ENCODE measurements at regions not wholly inside any gene's neighbourhood (a gene's known extent, or its start where the extent isn't known, plus 50 kb on each side); places are given as distances from the start of the nearest gene placed in this dataset.

DNA sequence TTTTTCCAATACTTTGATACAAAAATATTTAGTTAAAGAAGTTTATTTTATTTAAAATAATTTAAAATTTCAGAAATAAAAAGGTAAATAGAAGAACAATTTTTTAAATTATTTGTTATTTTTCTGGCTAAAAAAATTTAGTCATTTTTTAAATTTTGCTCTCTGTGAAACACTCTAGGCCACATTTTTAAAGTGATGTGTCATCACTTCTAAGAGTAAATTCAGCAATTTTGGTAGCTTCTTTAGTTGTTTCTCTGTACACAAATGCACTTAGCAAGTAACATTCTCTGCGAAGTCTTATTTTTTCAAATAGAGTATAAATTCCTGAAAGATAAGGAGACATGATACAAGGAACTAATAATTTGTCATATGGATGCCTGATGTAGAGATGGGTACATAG, 760.0 kb upstream of the PRMT6 start:
- Histone ChIP-seq H3K4me3 (ENCODE audit: low read length in 2 of 2) (no peak overlapping the region), H3K4me1 (ENCODE audit: control insufficient read depth in 2 of 2, insufficient read depth in 1 of 2, low read depth in 1 of 2, low read length in 2 of 2) (peaks cover 0 to under 1% of the 10 kb centered on the region in 2 donors), H2BK15ac (ENCODE audit: low read length) (no peak overlapping the region), H3K9me3 (replicated peaks in 1 of 2; ENCODE audit: control insufficient read depth in 2 of 2, insufficient read depth in 1 of 2, low read depth in 1 of 2, low read length in 2 of 2) (no peaks in the 10 kb centered on the region), H3K36me3 (replicated peaks in 1 of 2; ENCODE audit: control insufficient read depth in 2 of 2, insufficient read depth in 2 of 2, low read length in 2 of 2) (no peaks in the 10 kb centered on the region), H2AFZ (ENCODE audit: low read length) (no peak overlapping the region), H3K27me3 (ENCODE audit: control insufficient read depth in 3 of 3, insufficient read depth in 3 of 3, low read depth in 1 of 3, low read length in 3 of 3) (no peaks in the 10 kb centered on the region), H3K79me1 (ENCODE audit: low read depth, low read length) (no peaks in the 10 kb centered on the region), H4K91ac (ENCODE audit: low read depth, low read length, poor library complexity) (no peak overlapping the region), H3K14ac (ENCODE audit: low read length) (no peak overlapping the region), H3K27ac (replicated peaks; ENCODE audit: low read length) (no peak overlapping the region), H2BK120ac (ENCODE audit: low read depth, low read length) (no peak overlapping the region), H3K18ac (ENCODE audit: low read length) (no peak overlapping the region), H3K4me2 (ENCODE audit: insufficient read depth, low read length, poor library complexity, severe bottlenecking) (no peak overlapping the region), H2AK5ac (ENCODE audit: low read depth, low read length) (no peak overlapping the region), H2BK5ac (ENCODE audit: low read length) (no peak overlapping the region), H3K4ac (ENCODE audit: low read length) (no peak overlapping the region), H3K9ac (ENCODE audit: low read depth, low read length, poor library complexity) (no peak overlapping the region), H4K8ac (ENCODE audit: low read depth, low read length) (no peak overlapping the region), H2BK12ac (ENCODE audit: low read length) (no peak overlapping the region), H3K23ac (ENCODE audit: low read depth, low read length, poor library complexity) (no peak overlapping the region)
- no CpG with 5 or more reads among the region's 1 CpG for WGBS, 2 donors (ENCODE audit: extremely low coverage in 2 of 2, insufficient read length in 2 of 2, insufficient replicate concordance in 1 of 2)
- DNase-seq (ENCODE audit: low spot score), result no peak

GRCh38 chr1:106304106-106304505, 752.4 kb upstream of the PRMT6 start:
- Histone ChIP-seq H3K9ac (ENCODE audit: low read depth, low read length, poor library complexity) (no peak overlapping the region), H3K4ac (ENCODE audit: low read length) (no peak overlapping the region), H3K9me3 (replicated peaks in 1 of 2; ENCODE audit: control insufficient read depth in 2 of 2, insufficient read depth in 1 of 2, low read depth in 1 of 2, low read length in 2 of 2) (peaks cover 0 to 7% of the 10 kb centered on the region in 2 donors), H3K79me1 (ENCODE audit: low read depth, low read length) (no peaks in the 10 kb centered on the region), H3K14ac (ENCODE audit: low read length) (no peak overlapping the region), H2BK5ac (ENCODE audit: low read length) (no peak overlapping the region), H3K23ac (ENCODE audit: low read depth, low read length, poor library complexity) (no peak overlapping the region), H3K18ac (ENCODE audit: low read length) (no peak overlapping the region), H4K8ac (ENCODE audit: low read depth, low read length) (no peak overlapping the region), H3K36me3 (replicated peaks in 1 of 2; ENCODE audit: control insufficient read depth in 2 of 2, insufficient read depth in 2 of 2, low read length in 2 of 2) (no peaks in the 10 kb centered on the region), H4K91ac (ENCODE audit: low read depth, low read length, poor library complexity) (no peak overlapping the region), H2BK12ac (ENCODE audit: low read length) (no peak overlapping the region), H3K4me2 (ENCODE audit: insufficient read depth, low read length, poor library complexity, severe bottlenecking) (no peak overlapping the region), H3K4me1 (ENCODE audit: control insufficient read depth in 2 of 2, insufficient read depth in 1 of 2, low read depth in 1 of 2, low read length in 2 of 2) (no peaks in the 10 kb centered on the region), H2AFZ (ENCODE audit: low read length) (no peak overlapping the region), H2BK15ac (ENCODE audit: low read length) (no peak overlapping the region), H3K27ac (replicated peaks; ENCODE audit: low read length) (no peak overlapping the region), H3K4me3 (ENCODE audit: low read length in 2 of 2) (no peak overlapping the region), H3K27me3 (ENCODE audit: control insufficient read depth in 3 of 3, insufficient read depth in 3 of 3, low read depth in 1 of 3, low read length in 3 of 3) (no peaks in the 10 kb centered on the region), H2AK5ac (ENCODE audit: low read depth, low read length) (no peak overlapping the region), H2BK120ac (ENCODE audit: low read depth, low read length) (no peak overlapping the region)
- DNase-seq (ENCODE audit: low spot score), result no peak
- no CpG with 5 or more reads among the region's 3 CpGs for WGBS, 2 donors (ENCODE audit: extremely low coverage in 2 of 2, insufficient read length in 2 of 2, insufficient replicate concordance in 1 of 2)

DNA sequence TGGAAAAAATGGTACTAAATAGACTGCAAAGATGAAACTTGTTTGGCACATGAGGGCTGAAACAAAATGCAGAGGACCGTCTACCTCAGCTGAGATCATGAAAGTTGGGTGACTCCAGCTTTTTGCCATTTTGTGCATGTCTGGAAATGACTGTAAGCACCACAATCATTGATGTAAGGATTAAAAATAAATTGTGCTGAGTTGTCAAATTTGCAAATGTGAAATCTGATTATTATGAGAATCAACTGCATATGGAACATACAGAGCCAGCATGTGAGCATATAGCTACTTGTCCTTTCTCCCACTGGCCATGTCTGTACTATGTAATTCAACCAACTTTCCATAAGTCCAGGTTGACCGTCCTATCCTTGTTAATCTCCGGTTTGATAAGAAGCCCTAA, 736.9 kb upstream of the PRMT6 start:
- Histone ChIP-seq H3K27me3 (ENCODE audit: control insufficient read depth in 3 of 3, insufficient read depth in 3 of 3, low read depth in 1 of 3, low read length in 3 of 3) (no peaks in the 10 kb centered on the region), H3K4me2 (ENCODE audit: insufficient read depth, low read length, poor library complexity, severe bottlenecking) (no peak overlapping the region), H2AK5ac (ENCODE audit: low read depth, low read length) (no peak overlapping the region), H2BK15ac (ENCODE audit: low read length) (no peak overlapping the region), H2BK5ac (ENCODE audit: low read length) (no peak overlapping the region), H4K91ac (ENCODE audit: low read depth, low read length, poor library complexity) (no peak overlapping the region), H4K8ac (ENCODE audit: low read depth, low read length) (no peak overlapping the region), H3K36me3 (replicated peaks in 1 of 2; ENCODE audit: control insufficient read depth in 2 of 2, insufficient read depth in 2 of 2, low read length in 2 of 2) (no peaks in the 10 kb centered on the region), H3K23ac (ENCODE audit: low read depth, low read length, poor library complexity) (no peak overlapping the region), H3K9me3 (replicated peaks in 1 of 2; ENCODE audit: control insufficient read depth in 2 of 2, insufficient read depth in 1 of 2, low read depth in 1 of 2, low read length in 2 of 2) (no peaks in the 10 kb centered on the region), H3K27ac (replicated peaks; ENCODE audit: low read length) (no peak overlapping the region), H2BK12ac (ENCODE audit: low read length) (no peak overlapping the region), H3K4me3 (ENCODE audit: low read length in 2 of 2) (no peak overlapping the region), H3K4me1 (ENCODE audit: control insufficient read depth in 2 of 2, insufficient read depth in 1 of 2, low read depth in 1 of 2, low read length in 2 of 2) (no peaks in the 10 kb centered on the region), H3K18ac (ENCODE audit: low read length) (no peak overlapping the region), H3K4ac (ENCODE audit: low read length) (no peak overlapping the region), H3K9ac (ENCODE audit: low read depth, low read length, poor library complexity) (no peak overlapping the region), H3K14ac (ENCODE audit: low read length) (no peak overlapping the region), H2BK120ac (ENCODE audit: low read depth, low read length) (no peak overlapping the region), H3K79me1 (ENCODE audit: low read depth, low read length) (no peaks in the 10 kb centered on the region), H2AFZ (ENCODE audit: low read length) (no peak overlapping the region)
- no peak for DNase-seq (ENCODE audit: low spot score)
- WGBS, 2 donors (ENCODE audit: extremely low coverage in 2 of 2, insufficient read length in 2 of 2, insufficient replicate concordance in 1 of 2), result no CpG with 5 or more reads among the region's 3 CpGs

GRCh38 chr1:106325600-106325999, 730.9 kb upstream of the PRMT6 start:
- no peak overlapping the region for H3K23ac ChIP-seq (ENCODE audit: low read depth, low read length, poor library complexity)
- H3K9me3 ChIP-seq (replicated peaks in 1 of 2; ENCODE audit: control insufficient read depth in 2 of 2, insufficient read depth in 1 of 2, low read depth in 1 of 2, low read length in 2 of 2), result no peaks in the 10 kb centered on the region
- no peak overlapping the region for H2BK5ac ChIP-seq (ENCODE audit: low read length)
- H2BK15ac ChIP-seq (ENCODE audit: low read length), result no peak overlapping the region
- H4K91ac ChIP-seq (ENCODE audit: low read depth, low read length, poor library complexity), result no peak overlapping the region
- H3K36me3 ChIP-seq (replicated peaks in 1 of 2; ENCODE audit: control insufficient read depth in 2 of 2, insufficient read depth in 2 of 2, low read length in 2 of 2), result no peaks in the 10 kb centered on the region
- peak overlapping the region; percentile 11 for H2AFZ ChIP-seq (ENCODE audit: low read length)
- H3K79me1 ChIP-seq (ENCODE audit: low read depth, low read length), result no peaks in the 10 kb centered on the region
- no peak overlapping the region for H4K8ac ChIP-seq (ENCODE audit: low read depth, low read length)
- WGBS, 2 donors (ENCODE audit: extremely low coverage in 2 of 2, insufficient read length in 2 of 2, insufficient replicate concordance in 1 of 2), result no CpG with 5 or more reads among the region's 5 CpGs
- H2BK120ac ChIP-seq (ENCODE audit: low read depth, low read length), result no peak overlapping the region
- no peaks in the 10 kb centered on the region for H3K27me3 ChIP-seq (ENCODE audit: control insufficient read depth in 3 of 3, insufficient read depth in 3 of 3, low read depth in 1 of 3, low read length in 3 of 3)
- H2AK5ac ChIP-seq (ENCODE audit: low read depth, low read length), result no peak overlapping the region
- no peak overlapping the region for H3K4ac ChIP-seq (ENCODE audit: low read length)
- H2BK12ac ChIP-seq (ENCODE audit: low read length), result no peak overlapping the region
- H3K4me2 ChIP-seq (ENCODE audit: insufficient read depth, low read length, poor library complexity, severe bottlenecking), result no peak overlapping the region
- H3K18ac ChIP-seq (ENCODE audit: low read length), result no peak overlapping the region
- DNase-seq (ENCODE audit: low spot score), result no peak
- H3K9ac ChIP-seq (ENCODE audit: low read depth, low read length, poor library complexity), result peak overlapping the region; percentile 60
- no peak overlapping the region for H3K14ac ChIP-seq (ENCODE audit: low read length)
- H3K27ac ChIP-seq (replicated peaks; ENCODE audit: low read length), result no peak overlapping the region
- H3K4me3 ChIP-seq (ENCODE audit: low read length in 2 of 2), result no peak overlapping the region
- no peaks in the 10 kb centered on the region for H3K4me1 ChIP-seq (ENCODE audit: control insufficient read depth in 2 of 2, insufficient read depth in 1 of 2, low read depth in 1 of 2, low read length in 2 of 2)
